ENCODE measurements at regions not wholly inside any gene's neighbourhood (a gene's known extent, or its start where the extent isn't known, plus 50 kb on each side); places are given as distances from the start of the nearest gene placed in this dataset.

GRCh38 chrX:4181782-4182407, 468.4 kb upstream of the PRKX start:
- TF ChIP-seq CTCF (IDR thresholded peaks at IDR 0.05) (no peak), POLR2AphosphoS5 (IDR thresholded peaks at IDR 0.05) (no peak)
